ENCODE measurements at regions not wholly inside any gene's neighbourhood (a gene's known extent, or its start where the extent isn't known, plus 50 kb on each side); places are given as distances from the start of the nearest gene placed in this dataset.

DNA sequence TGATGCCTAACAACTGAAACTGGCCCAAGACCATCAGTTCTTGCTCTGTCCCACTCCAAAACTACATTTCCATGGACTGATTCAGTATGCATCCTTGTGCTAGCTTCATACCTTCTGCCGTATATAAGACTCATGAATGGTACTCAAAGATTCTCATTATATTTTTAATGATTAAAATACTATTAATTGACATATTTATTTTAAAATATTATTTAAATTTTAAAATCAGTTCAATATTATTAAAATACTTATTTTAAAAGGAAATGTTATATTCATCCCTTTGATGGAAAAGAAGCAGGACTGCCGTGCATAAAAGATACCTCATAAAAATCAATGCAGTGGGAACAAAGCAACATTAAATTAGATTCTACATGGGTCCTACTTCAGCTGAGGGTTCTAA is 153.4 kb downstream of the AXIN2 start:
- Histone ChIP-seq H3K36me3 (ENCODE audit: insufficient read depth) (no peaks in the 10 kb centered on the region), H3K9ac (no peak overlapping the region), H3K79me2 (ENCODE audit: insufficient read depth, low read depth) (no peaks in the 10 kb centered on the region), H4K20me1 (ENCODE audit: insufficient read depth) (no peaks in the 10 kb centered on the region), H2AFZ (ENCODE audit: low read depth) (no peak overlapping the region), H3K4me3 (IDR thresholded peaks at IDR 0.05; ENCODE audit: insufficient read depth, low read depth, low read length) (no peak overlapping the region), H3K27me3 (ENCODE audit: insufficient read depth, low read depth) (no peaks in the 10 kb centered on the region), H3K27ac (no peak overlapping the region), H3K4me2 (no peak overlapping the region), H3K4me1 (ENCODE audit: low read depth, poor library complexity, severe bottlenecking) (no peaks in the 10 kb centered on the region)
- TF ChIP-seq, protein P1, sequence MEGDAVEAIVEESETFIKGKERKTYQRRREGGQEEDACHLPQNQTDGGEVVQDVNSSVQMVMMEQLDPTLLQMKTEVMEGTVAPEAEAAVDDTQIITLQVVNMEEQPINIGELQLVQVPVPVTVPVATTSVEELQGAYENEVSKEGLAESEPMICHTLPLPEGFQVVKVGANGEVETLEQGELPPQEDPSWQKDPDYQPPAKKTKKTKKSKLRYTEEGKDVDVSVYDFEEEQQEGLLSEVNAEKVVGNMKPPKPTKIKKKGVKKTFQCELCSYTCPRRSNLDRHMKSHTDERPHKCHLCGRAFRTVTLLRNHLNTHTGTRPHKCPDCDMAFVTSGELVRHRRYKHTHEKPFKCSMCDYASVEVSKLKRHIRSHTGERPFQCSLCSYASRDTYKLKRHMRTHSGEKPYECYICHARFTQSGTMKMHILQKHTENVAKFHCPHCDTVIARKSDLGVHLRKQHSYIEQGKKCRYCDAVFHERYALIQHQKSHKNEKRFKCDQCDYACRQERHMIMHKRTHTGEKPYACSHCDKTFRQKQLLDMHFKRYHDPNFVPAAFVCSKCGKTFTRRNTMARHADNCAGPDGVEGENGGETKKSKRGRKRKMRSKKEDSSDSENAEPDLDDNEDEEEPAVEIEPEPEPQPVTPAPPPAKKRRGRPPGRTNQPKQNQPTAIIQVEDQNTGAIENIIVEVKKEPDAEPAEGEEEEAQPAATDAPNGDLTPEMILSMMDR (conservative IDR thresholded peaks at IDR 0.05; ENCODE audit: low read depth, low read length): no peak

DNA sequence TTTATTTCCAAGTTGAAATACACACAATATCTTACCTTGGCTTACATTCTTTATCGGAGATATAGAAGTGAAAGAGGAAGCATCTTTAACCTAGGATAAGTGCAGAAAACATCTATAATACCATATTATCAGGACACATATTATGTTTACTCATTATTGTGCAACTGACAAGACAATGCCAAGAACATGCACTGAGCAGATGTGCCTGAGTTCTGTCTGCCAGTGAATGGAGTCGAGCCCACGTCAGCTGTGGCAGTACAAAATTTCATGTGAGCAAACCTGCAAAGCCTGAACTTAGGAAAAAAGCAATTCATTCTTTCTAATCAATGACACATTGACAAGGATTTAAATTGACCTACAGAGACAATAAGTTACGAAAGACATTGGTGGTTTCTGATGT is 154.4 kb downstream of the AXIN2 start:
- no peaks in the 10 kb centered on the region for H3K27me3 ChIP-seq (ENCODE audit: insufficient read depth, low read depth)
- H3K79me2 ChIP-seq (ENCODE audit: insufficient read depth, low read depth): no peaks in the 10 kb centered on the region
- no peaks in the 10 kb centered on the region for H3K36me3 ChIP-seq (ENCODE audit: insufficient read depth)
- no peaks in the 10 kb centered on the region for H4K20me1 ChIP-seq (ENCODE audit: insufficient read depth)
- no peak overlapping the region for H3K4me2 ChIP-seq
- no peaks in the 10 kb centered on the region for H3K4me1 ChIP-seq (ENCODE audit: low read depth, poor library complexity, severe bottlenecking)
- H2AFZ ChIP-seq (ENCODE audit: low read depth): no peak overlapping the region
- no peak overlapping the region for H3K9ac ChIP-seq
- no peak overlapping the region for H3K27ac ChIP-seq
- TF ChIP-seq, protein P1 (conservative IDR thresholded peaks at IDR 0.05; ENCODE audit: low read depth, low read length): no peak
- H3K4me3 ChIP-seq (IDR thresholded peaks at IDR 0.05; ENCODE audit: insufficient read depth, low read depth, low read length): no peak overlapping the region

DNA sequence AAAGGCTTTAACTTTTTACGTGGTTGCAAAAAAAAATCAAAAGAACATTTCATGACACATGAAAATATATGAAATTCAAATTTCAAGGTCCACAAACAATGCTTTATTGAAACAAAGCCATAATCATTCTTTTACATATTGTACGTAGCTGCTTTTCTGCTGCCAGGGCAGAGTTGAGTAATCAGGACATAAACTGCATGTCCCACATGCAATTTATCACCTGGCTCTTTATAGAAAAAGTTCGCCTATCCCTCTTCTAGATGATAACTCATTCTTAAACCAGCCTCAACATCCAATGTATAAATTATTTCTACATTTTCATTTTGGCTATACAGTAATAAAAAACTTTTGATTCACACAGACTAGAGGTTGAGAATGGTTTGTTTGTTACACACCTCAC is 154.9 kb downstream of the AXIN2 start:
- Histone ChIP-seq H3K27me3 (ENCODE audit: insufficient read depth, low read depth) (no peaks in the 10 kb centered on the region), H3K79me2 (ENCODE audit: insufficient read depth, low read depth) (no peaks in the 10 kb centered on the region), H3K36me3 (ENCODE audit: insufficient read depth) (no peaks in the 10 kb centered on the region), H3K4me3 (IDR thresholded peaks at IDR 0.05; ENCODE audit: insufficient read depth, low read depth, low read length) (no peak overlapping the region), H4K20me1 (ENCODE audit: insufficient read depth) (no peaks in the 10 kb centered on the region), H3K27ac (no peak overlapping the region), H2AFZ (ENCODE audit: low read depth) (no peak overlapping the region), H3K4me1 (ENCODE audit: low read depth, poor library complexity, severe bottlenecking) (no peaks in the 10 kb centered on the region), H3K4me2 (no peak overlapping the region), H3K9ac (no peak overlapping the region)
- TF ChIP-seq, protein P1 (conservative IDR thresholded peaks at IDR 0.05; ENCODE audit: low read depth, low read length): no peak

DNA sequence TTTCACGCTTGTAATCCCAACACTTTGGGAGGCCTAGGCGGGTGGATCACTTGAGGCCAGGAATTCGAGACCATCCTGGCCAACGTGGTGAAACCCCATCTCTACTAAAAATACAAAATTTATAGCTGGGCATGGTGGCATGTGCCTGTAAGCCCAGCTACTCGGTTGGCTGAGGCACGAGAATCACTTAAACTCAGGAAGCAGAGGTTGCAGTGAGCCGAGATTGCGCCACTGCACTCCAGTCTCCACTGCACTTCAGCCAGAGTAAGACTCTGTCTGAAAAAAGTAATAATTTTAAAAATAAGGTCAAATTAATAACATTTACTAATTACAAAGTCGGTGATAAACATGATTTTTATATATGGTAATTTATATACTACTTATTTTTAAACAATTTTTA is 155.9 kb downstream of the AXIN2 start:
- no peaks in the 10 kb centered on the region for H3K4me1 ChIP-seq (ENCODE audit: low read depth, poor library complexity, severe bottlenecking)
- no peak overlapping the region for H3K4me2 ChIP-seq
- no peak overlapping the region for H3K4me3 ChIP-seq (IDR thresholded peaks at IDR 0.05; ENCODE audit: insufficient read depth, low read depth, low read length)
- TF ChIP-seq, protein P1 (conservative IDR thresholded peaks at IDR 0.05; ENCODE audit: low read depth, low read length): no peak
- no peaks in the 10 kb centered on the region for H3K27me3 ChIP-seq (ENCODE audit: insufficient read depth, low read depth)
- no peaks in the 10 kb centered on the region for H3K36me3 ChIP-seq (ENCODE audit: insufficient read depth)
- H3K27ac ChIP-seq: no peak overlapping the region
- H3K79me2 ChIP-seq (ENCODE audit: insufficient read depth, low read depth): no peaks in the 10 kb centered on the region
- H3K9ac ChIP-seq: no peak overlapping the region
- no peak overlapping the region for H2AFZ ChIP-seq (ENCODE audit: low read depth)
- H4K20me1 ChIP-seq (ENCODE audit: insufficient read depth): no peaks in the 10 kb centered on the region

DNA sequence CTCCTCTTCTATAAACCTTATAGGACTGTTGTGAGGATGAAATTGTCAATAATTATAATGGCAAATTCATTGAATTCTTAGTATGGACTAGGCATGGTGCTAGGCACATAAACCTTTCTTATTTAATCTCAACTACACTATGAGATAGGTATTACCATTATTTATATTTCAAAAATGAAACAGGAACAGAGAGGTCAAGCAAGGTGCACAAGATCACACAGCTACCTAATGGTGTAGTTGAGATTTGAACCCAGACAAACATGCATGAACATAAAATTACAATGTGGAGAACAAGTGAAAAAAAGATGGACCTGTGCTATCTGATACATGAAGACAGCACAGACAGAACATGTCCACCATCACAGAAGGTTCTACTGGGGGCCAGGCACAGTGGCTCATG is 156.7 kb downstream of the AXIN2 start:
- Histone ChIP-seq H3K27ac (no peak overlapping the region), H3K36me3 (ENCODE audit: insufficient read depth) (no peaks in the 10 kb centered on the region)

More for the DNA sequence above, 156.7 kb downstream of the AXIN2 start:
- Histone ChIP-seq H3K9ac (no peak overlapping the region), H3K4me1 (ENCODE audit: low read depth, poor library complexity, severe bottlenecking) (no peaks in the 10 kb centered on the region), H3K4me2 (no peak overlapping the region), H2AFZ (ENCODE audit: low read depth) (no peak overlapping the region), H4K20me1 (ENCODE audit: insufficient read depth) (no peaks in the 10 kb centered on the region), H3K79me2 (ENCODE audit: insufficient read depth, low read depth) (no peaks in the 10 kb centered on the region), H3K27me3 (ENCODE audit: insufficient read depth, low read depth) (no peaks in the 10 kb centered on the region), H3K4me3 (IDR thresholded peaks at IDR 0.05; ENCODE audit: insufficient read depth, low read depth, low read length) (no peak overlapping the region)
- TF ChIP-seq, protein P1 (conservative IDR thresholded peaks at IDR 0.05; ENCODE audit: low read depth, low read length): no peak

Data from KMS-11 (cell line).